Small intestine (tissue), 7 donors: ENCODE measurements at regions not wholly inside any gene's neighbourhood (a gene's known extent, or its start where the extent isn't known, plus 50 kb on each side); places are given as distances from the start of the nearest gene placed in this dataset.

Experiments
- DNase-seq, 2 donors: peaks; one replicate each; pipeline versions ENCODE4 v3.0.0 to v3.0.0-alpha.2; 2013
- FAIRE-seq: peaks from 2 replicates; lab custom pipeline; 2012; peaks lifted over from hg19 to GRCh38; lab: Jason Lieb, UNC
- H3K27ac ChIP-seq, 3 donors: one replicate each; pipeline ENCODE4 v1.5.1; 2013; ENCODE audit warnings: low read length in 2 of 3, mild to moderate bottlenecking in 2 of 3, control low read depth in 1 of 3, inconsistent platforms in 1 of 3, low read depth in 1 of 3, moderate library complexity in 1 of 3
- H3K27me3 ChIP-seq, 3 donors: one replicate each; pipeline ENCODE4 v1.6.1; 2013; ENCODE audit warnings: low read length in 3 of 3, inconsistent platforms in 1 of 3; ENCODE audit not compliant: control insufficient read depth in 3 of 3, insufficient read depth in 3 of 3
- H3K36me3 ChIP-seq, 3 donors: one replicate each; pipeline ENCODE4 v1.6.1; 2013; ENCODE audit warnings: low read length in 3 of 3, inconsistent platforms in 1 of 3, low read depth in 1 of 3, mild to moderate bottlenecking in 1 of 3, moderate library complexity in 1 of 3; ENCODE audit not compliant: control insufficient read depth in 3 of 3, insufficient read depth in 2 of 3
- H3K4me1 ChIP-seq, 3 donors: one replicate each; pipeline ENCODE4 v1.6.1; 2013; ENCODE audit warnings: low read length in 2 of 3, inconsistent platforms in 1 of 3, low read depth in 1 of 3, mild to moderate bottlenecking in 1 of 3, moderate library complexity in 1 of 3; ENCODE audit not compliant: control insufficient read depth in 3 of 3, insufficient read depth in 2 of 3
- H3K4me3 ChIP-seq, 3 donors: one replicate each; pipeline ENCODE4 v1.5.1; 2013; ENCODE audit warnings: low read length in 3 of 3, control low read depth in 1 of 3, inconsistent platforms in 1 of 3, low read depth in 1 of 3, mild to moderate bottlenecking in 1 of 3, moderate library complexity in 1 of 3
- H3K9me3 ChIP-seq, 2 donors: one replicate each; pipeline ENCODE4 v1.6.1; 2013; ENCODE audit warnings: low read depth in 1 of 2, low read length in 1 of 2; ENCODE audit not compliant: control insufficient read depth in 2 of 2, insufficient read depth in 1 of 2
- WGBS, 3 donors: extraction: QIAGEN DNeasy Blood & Tissue Kit; methylation state at CpG; one replicate each; pipeline ENCODE4 v1.1.7; 2013; 5-methylcytosine and 5-hydroxymethylcytosine counted together
- donor health status: healthy with polysubstance abuse.
- donor health status: control.
- donor health status: control.
- donor health status: Bipolar disorder and iron deficiency.
- donor health status: healthy.

DNA sequence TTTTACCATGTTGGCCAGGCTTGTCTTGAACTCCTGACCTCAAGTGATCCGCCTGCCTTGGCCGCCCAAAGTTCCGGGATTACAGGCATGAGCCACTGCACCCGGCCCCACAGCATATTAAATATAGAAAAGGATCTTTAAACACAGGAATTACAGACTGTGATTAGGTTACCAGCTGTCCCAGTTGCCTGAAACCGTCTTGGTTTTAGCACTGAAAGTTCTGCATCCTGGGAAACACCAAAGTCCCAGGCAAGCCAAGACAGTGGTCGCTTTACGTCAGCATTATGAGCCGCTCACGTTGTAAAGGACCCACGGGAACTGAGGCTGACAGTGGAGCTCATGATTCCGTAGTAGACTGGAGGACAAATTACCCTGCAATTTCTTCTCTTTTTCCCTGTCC lies 69.0 kb upstream of the FAM180A start:
- H3K27me3 ChIP-seq = no peaks in the 10 kb centered on the region
- no peak overlapping the region for H3K27ac ChIP-seq
- FAIRE-seq (no peak), DNase-seq (no peak)
- no peaks in the 10 kb centered on the region for H3K9me3 ChIP-seq
- 70 to 78% (median 77%) methylated on average over 11 of the region's 11 CpGs for WGBS, 3 donors
- no peaks in the 10 kb centered on the region for H3K36me3 ChIP-seq
- H3K4me3 ChIP-seq = no peak overlapping the region
- no peaks in the 10 kb centered on the region for H3K4me1 ChIP-seq

DNA sequence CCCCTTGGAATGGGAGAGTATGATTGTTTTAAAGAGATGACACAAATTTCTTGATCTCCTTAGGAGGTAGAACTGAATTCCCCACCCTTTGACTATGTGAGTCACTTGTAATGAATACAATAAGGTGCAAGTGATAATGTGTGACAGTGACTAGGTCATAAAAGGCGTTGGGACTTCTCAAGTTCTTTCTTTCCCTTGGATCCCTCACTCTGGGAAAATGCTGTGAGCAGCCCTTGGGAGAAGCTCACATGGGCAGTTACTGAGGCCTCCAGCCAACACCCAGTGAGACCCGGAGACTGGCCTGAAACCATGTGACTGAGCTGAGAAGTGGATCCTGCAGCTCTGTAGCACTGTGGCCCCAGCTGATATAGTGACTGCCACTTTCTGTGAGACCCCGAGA lies 66.4 kb upstream of the FAM180A start:
- WGBS, 3 donors = 58 to 70% (median 67%) methylated on average over 3 of the region's 3 CpGs
- Histone ChIP-seq H3K4me3 (no peak overlapping the region), H3K27ac (no peak overlapping the region), H3K4me1 (no peaks in the 10 kb centered on the region), H3K27me3 (no peaks in the 10 kb centered on the region), H3K9me3 (no peaks in the 10 kb centered on the region), H3K36me3 (no peaks in the 10 kb centered on the region)
- DNase-seq (no peak), FAIRE-seq (no peak)

- DNase-seq (no peak), FAIRE-seq (no peak)
- Histone ChIP-seq H3K4me1 (no peaks in the 10 kb centered on the region), H3K27me3 (no peaks in the 10 kb centered on the region), H3K36me3 (no peaks in the 10 kb centered on the region), H3K4me3 (no peak overlapping the region), H3K9me3 (no peaks in the 10 kb centered on the region), H3K27ac (peak overlapping the region in 2 of 3 donors; percentile 3 to 10)
- 56 to 73% (median 64%) methylated on average over 8 of the region's 8 CpGs for WGBS, 3 donors
These were observed 63.5 kb upstream of the FAM180A start for GRCh38 chr7:135812148-135812547.

- H3K27me3 ChIP-seq = no peaks in the 10 kb centered on the region
- H3K4me1 ChIP-seq = no peaks in the 10 kb centered on the region
- peak in 1 of 2 donors; percentile 6 for DNase-seq
- FAIRE-seq = no peak
- no peaks in the 10 kb centered on the region for H3K36me3 ChIP-seq
- H3K9me3 ChIP-seq = no peaks in the 10 kb centered on the region
- H3K4me3 ChIP-seq = no peak overlapping the region
- H3K27ac ChIP-seq = peak overlapping the region in 2 of 3 donors; percentile 34 to 74
These were observed 62.9 kb upstream of the FAM180A start for GRCh38 chr7:135811506-135811905.

DNA sequence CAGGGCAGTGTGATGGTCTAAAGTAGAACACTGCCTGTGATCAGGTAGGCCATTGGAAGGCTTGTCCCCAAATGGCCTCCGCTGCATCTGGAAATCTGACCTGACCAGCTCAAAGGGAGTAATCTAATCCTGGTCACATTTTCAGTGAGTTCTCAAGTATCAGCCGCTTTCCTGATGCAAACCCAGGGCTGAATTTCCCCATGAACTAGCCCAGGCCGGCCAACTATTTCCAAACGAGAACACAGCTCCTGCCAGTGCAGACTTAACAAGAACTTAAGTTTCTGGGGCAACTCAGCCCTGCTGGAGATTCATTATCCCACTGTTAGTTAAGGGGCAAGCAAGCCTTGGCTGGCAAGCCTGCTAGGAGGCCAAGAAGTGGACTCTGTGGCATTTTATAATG lies 59.6 kb upstream of the FAM180A start:
- Histone ChIP-seq H3K4me1 (no peaks in the 10 kb centered on the region), H3K36me3 (no peaks in the 10 kb centered on the region), H3K27ac (peak overlapping the region in 1 of 3 donors; percentile 32), H3K4me3 (no peak overlapping the region), H3K27me3 (no peaks in the 10 kb centered on the region), H3K9me3 (no peaks in the 10 kb centered on the region)
- WGBS, 3 donors = 82 to 88% (median 85%) methylated on average over 4 of the region's 4 CpGs
- no peak for DNase-seq
- FAIRE-seq = no peak

DNA sequence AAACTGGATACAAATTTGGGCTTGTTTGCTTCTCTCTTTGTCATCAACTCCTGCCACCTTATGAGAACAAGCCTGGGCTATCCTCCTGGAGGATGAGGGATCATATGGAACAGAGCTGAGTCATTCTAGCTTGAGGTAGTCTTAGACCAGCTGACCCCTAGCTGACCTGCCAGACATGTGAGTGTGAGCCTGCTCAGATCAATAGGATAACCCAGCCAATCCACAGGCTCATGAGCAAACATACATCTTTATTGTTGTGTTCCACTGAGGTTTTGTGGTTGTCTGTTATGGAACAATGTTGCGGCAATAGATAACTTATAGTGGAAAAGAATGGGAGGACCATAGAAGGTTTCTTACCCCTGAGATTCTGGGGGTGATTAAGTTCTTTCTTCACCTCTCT lies 54.5 kb upstream of the FAM180A start:
- Histone ChIP-seq H3K9me3 (no peaks in the 10 kb centered on the region), H3K27ac (no peak overlapping the region), H3K27me3 (peaks cover 0 to 2% (median 0%) of the 10 kb centered on the region in 3 donors), H3K36me3 (no peaks in the 10 kb centered on the region), H3K4me3 (no peak overlapping the region), H3K4me1 (peaks cover 0 to 4% (median 0%) of the 10 kb centered on the region in 3 donors)
- FAIRE-seq (no peak), DNase-seq (no peak)
- WGBS, 3 donors = 53 to 89% (median 89%) methylated on average over 1 of the region's 1 CpG

DNA sequence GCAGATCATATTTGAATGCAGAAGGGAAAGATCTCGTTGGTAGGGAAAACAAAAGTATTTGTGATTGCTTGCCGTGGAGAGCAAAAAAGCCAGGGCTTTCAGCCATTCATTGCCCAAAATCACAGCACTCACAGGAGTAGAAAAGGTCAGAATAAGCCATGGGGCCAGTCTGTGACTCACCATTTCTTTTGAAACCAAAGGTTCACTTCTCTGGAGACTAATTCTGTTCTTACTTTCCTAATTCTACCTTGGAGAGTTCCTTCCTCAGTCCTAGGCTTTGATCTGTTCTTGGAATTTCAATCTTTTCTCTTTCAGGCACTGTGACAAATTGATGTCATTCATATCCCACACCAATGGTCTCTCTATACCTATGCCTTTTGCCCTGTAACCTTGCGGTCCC lies 54.1 kb upstream of the FAM180A start:
- no peak for FAIRE-seq
- DNase-seq = no peak
- WGBS, 3 donors = 65 to 81% (median 73%) methylated on average over 3 of the region's 3 CpGs
- Histone ChIP-seq H3K36me3 (no peaks in the 10 kb centered on the region), H3K4me1 (peaks cover 0 to 4% (median 0%) of the 10 kb centered on the region in 3 donors), H3K4me3 (no peak overlapping the region), H3K27me3 (peaks cover 0 to 2% (median 0%) of the 10 kb centered on the region in 3 donors), H3K9me3 (no peaks in the 10 kb centered on the region), H3K27ac (no peak overlapping the region)

- no peaks in the 10 kb centered on the region for H3K36me3 ChIP-seq
- H3K9me3 ChIP-seq = no peaks in the 10 kb centered on the region
- no peak overlapping the region for H3K4me3 ChIP-seq
- WGBS, 3 donors = 50 to 74% (median 62%) methylated on average over 6 of the region's 6 CpGs
- no peak for DNase-seq
- H3K27me3 ChIP-seq = peaks cover 0 to 2% (median 0%) of the 10 kb centered on the region in 3 donors
- H3K4me1 ChIP-seq = peaks cover 0 to 4% (median 0%) of the 10 kb centered on the region in 3 donors
- no peak overlapping the region for H3K27ac ChIP-seq
- FAIRE-seq = no peak
These were observed 53.3 kb upstream of the FAM180A start for GRCh38 chr7:135801877-135802276.

GRCh38 chr7:135801045-135801693 lies 52.6 kb upstream of the FAM180A start:
- no peaks in the 10 kb centered on the region for H3K36me3 ChIP-seq
- no peak overlapping the region for H3K27ac ChIP-seq
- H3K4me1 ChIP-seq = peaks cover 0 to 4% (median 0%) of the 10 kb centered on the region in 3 donors
- no peak for FAIRE-seq
- H3K4me3 ChIP-seq = no peak overlapping the region
- peaks cover 0 to 2% (median 0%) of the 10 kb centered on the region in 3 donors for H3K27me3 ChIP-seq
- WGBS, 3 donors = 28 to 38% (median 37%) methylated on average over 16 of the region's 16 CpGs
- no peaks in the 10 kb centered on the region for H3K9me3 ChIP-seq
- DNase-seq = peak; percentile 61 to 67
